K562 (cell line): ENCODE measurements at regions not wholly inside any gene's neighbourhood (a gene's known extent, or its start where the extent isn't known, plus 50 kb on each side); places are given as distances from the start of the nearest gene placed in this dataset.

Source experiments
- ATAC-seq: fragments of 200-7000 bp; cut with Tn5 transposase; 3 replicates; pipeline ENCODE4 v1.9.1; 2020; ENCODE audit warnings: moderate library complexity
- BruUV-seq: library from RNA; stranded (reverse); fragments of 400-500 nt; replicated peaks from 2 replicates; lab custom pipeline; 2021; lab: Mats Ljungman, UMichigan
- CTCF ChIA-PET: fragments of 300-600 bp; formaldehyde crosslinking; extraction: SDS; loops from one replicate; lab custom pipeline; 2021; ENCODE audit warnings: low intra/inter-chr PET ratio; lab: Yijun Ruan, JAX
- POLR2A ChIA-PET: fragments of 300-600, 350-650 bp; sonication (Branson Sonifier 250); formaldehyde crosslinking; extraction: SDS; loops from one replicate; lab custom pipeline; 2021; ENCODE audit warnings: antibody characterized with exemption, inconsistent platforms; lab: Yijun Ruan, JAX
- DNase-seq, 4 experiments: peaks; one replicate each; pipeline versions ENCODE4 v3.0.0 to v3.0.0-alpha.2; 2011 to 2018; ENCODE audit warnings: low spot score in 3 of 4, mixed read lengths in 3 of 4; ENCODE audit errors: extremely low read depth in 1 of 4
- FAIRE-seq: peaks from 2 replicates; lab custom pipeline; 2011; peaks lifted over from hg19 to GRCh38; lab: Jason Lieb, UNC
- H2AFZ ChIP-seq: 2 replicates; pipeline ENCODE4 v1.6.0; 2011; ENCODE audit warnings: low read depth, low read length, control low read depth, inconsistent platforms
- H3K27ac ChIP-seq: fragments of 200-600 bp; 3 replicates; pipeline ENCODE4 v1.8.0; 2011; ENCODE audit warnings: low read depth, mild to moderate bottlenecking, control low read depth, inconsistent platforms, low read length, moderate library complexity, mixed read lengths; ENCODE audit errors: extremely low read depth
- H3K27me3 ChIP-seq, 2 experiments: fragments of 300-600 bp in 1 of 2; 2 replicates in 1 of 2; 3 replicates in 1 of 2; pipeline versions ENCODE4 v1.6.0 to v1.8.0; 2011; ENCODE audit warnings: inconsistent platforms in 2 of 2, low read length in 2 of 2, mild to moderate bottlenecking in 1 of 2, mixed read lengths in 1 of 2, moderate library complexity in 1 of 2; ENCODE audit not compliant: control insufficient read depth in 2 of 2, insufficient read depth in 2 of 2
- H3K36me3 ChIP-seq: fragments of 300-600 bp; 3 replicates; pipeline ENCODE4 v1.8.0; 2011; ENCODE audit warnings: mild to moderate bottlenecking, low read length, inconsistent platforms; ENCODE audit not compliant: control insufficient read depth, insufficient read depth
- H3K4me1 ChIP-seq, 2 experiments: fragments of 200-600 bp in 1 of 2; replicated peaks in 1 of 2; 2 replicates in 1 of 2; 3 replicates in 1 of 2; pipeline versions ENCODE4 v1.5.1 to v1.8.0; 2011; ENCODE audit warnings: inconsistent platforms in 2 of 2, low read length in 2 of 2, mild to moderate bottlenecking in 1 of 2, mixed read lengths in 1 of 2, moderate library complexity in 1 of 2; ENCODE audit not compliant: control insufficient read depth in 2 of 2, insufficient read depth in 2 of 2
- H3K4me2 ChIP-seq: 2 replicates; pipeline ENCODE4 v1.6.1; 2011; ENCODE audit warnings: low read length, control low read depth, inconsistent platforms, mixed read lengths; ENCODE audit not compliant: insufficient read depth
- H3K4me3 ChIP-seq: fragments of 200-600 bp; sonication (generic), shearing (Covaris generic); 2 replicates; pipeline ENCODE4 v1.5.1; 2016; ENCODE audit warnings: control low read depth, inconsistent platforms
- H3K79me2 ChIP-seq: fragments of 200-600 bp; 3 replicates; pipeline ENCODE4 v1.8.0; 2011; ENCODE audit warnings: low read length, inconsistent platforms; ENCODE audit not compliant: control insufficient read depth, insufficient read depth
- H3K9ac ChIP-seq, 2 experiments: 2 replicates each; pipeline versions ENCODE4 v1.6.0 to v1.6.1; 2011; ENCODE audit warnings: low read depth in 2 of 2, low read length in 2 of 2, control low read depth in 1 of 2, inconsistent platforms in 1 of 2, mild to moderate bottlenecking in 1 of 2, mixed read lengths in 1 of 2; ENCODE audit not compliant: insufficient read depth in 1 of 2
- H3K9me1 ChIP-seq: one replicate; pipeline ENCODE4 v1.6.0; 2011; ENCODE audit warnings: inconsistent platforms, mild to moderate bottlenecking, low read length, moderate library complexity; ENCODE audit not compliant: control insufficient read depth, insufficient read depth
- H3K9me3 ChIP-seq: replicated peaks from 2 replicates; pipeline ENCODE4 v1.5.1; 2011; ENCODE audit warnings: low read depth, low read length, inconsistent platforms; ENCODE audit not compliant: control insufficient read depth, insufficient read depth
- H4K20me1 ChIP-seq: replicated peaks from 2 replicates; pipeline ENCODE4 v1.6.1; 2011; ENCODE audit warnings: low read length, inconsistent platforms, mixed read lengths; ENCODE audit not compliant: control insufficient read depth, insufficient read depth
- ARID1B ChIP-seq: fragments of 450-650 bp; IDR thresholded peaks from 2 replicates; pipeline ENCODE4 v1.6.1; 2016; ENCODE audit warnings: antibody characterized with exemption, mild to moderate bottlenecking, inconsistent platforms
- NFRKB ChIP-seq: fragments of 450-650 bp; IDR thresholded peaks from 2 replicates; pipeline ENCODE4 v1.6.1; 2016; ENCODE audit warnings: low read depth
- ZNF311 ChIP-seq: fragments of 250-450 bp; sonication (Bioruptor Pico); IDR thresholded peaks from 2 replicates; pipeline ENCODE4 v1.4.0; 2020; ENCODE audit warnings: mild to moderate bottlenecking, moderate library complexity
- WGBS: fragments of 100-300 bp; shearing (Covaris generic); methylation state at CpG from one replicate; pipeline ENCODE4 v1.1.6; 2016; ENCODE audit warnings: low coverage, mixed read lengths; ENCODE audit not compliant: insufficient coverage; ENCODE audit errors: missing lambda C conversion rate; 5-methylcytosine and 5-hydroxymethylcytosine counted together
- in situ Hi-C: fragments of 300-500 bp; cut with MboI; formaldehyde crosslinking; loops from 4 replicates; pipeline ENCODE4 v1.15.0; 2018; ENCODE audit warnings: inconsistent platforms, mixed read lengths
- intact Hi-C: fragments of 100-400 bp; cut with micrococcal nuclease; formaldehyde crosslinking; loops from 2 replicates; pipeline ENCODE4 v1.14.2; 2022
- TF ChIP-seq, protein P1 (sequence below): IDR thresholded peaks from 3 replicates; pipeline ENCODE4 v1.6.1; 2011; ENCODE audit warnings: borderline replicate concordance, mild to moderate bottlenecking; ENCODE audit not compliant: insufficient read length, insufficient read depth
- TF ChIP-seq, protein P2 (sequence below): fragments of 250-450 bp; sonication (Bioruptor Pico); IDR thresholded peaks from 2 replicates; pipeline ENCODE4 v1.9.0; 2021; ENCODE audit warnings: mild to moderate bottlenecking

GRCh38 chr2:104179644-104180043 is 674.3 kb upstream of the POU3F3 start:
- DNase-seq = no peak
- in situ Hi-C loops = no loop called here
- Histone ChIP-seq H3K4me3 (no peak overlapping the region), H3K9me1 (no peaks in the 10 kb centered on the region), H3K4me2 (no peak overlapping the region), H3K27me3 (no peaks in the 10 kb centered on the region), H4K20me1 (no peaks in the 10 kb centered on the region), H3K9ac (no peak overlapping the region), H3K27ac (no peak overlapping the region), H2AFZ (no peak overlapping the region)
- POLR2A ChIA-PET = no interaction called here
- ATAC-seq = no peak
- no peak for FAIRE-seq
- BruUV-seq = no TSS peak
- intact Hi-C loops = no loop called here
- 5% methylated on average over 1 of the region's 1 CpG for WGBS
- TF ChIP-seq ZNF311 (CRISPR knock-in tag) = no peak
- no peak for TF ChIP-seq ARID1B
- TF ChIP-seq NFRKB = no peak
- TF ChIP-seq, protein P1, sequence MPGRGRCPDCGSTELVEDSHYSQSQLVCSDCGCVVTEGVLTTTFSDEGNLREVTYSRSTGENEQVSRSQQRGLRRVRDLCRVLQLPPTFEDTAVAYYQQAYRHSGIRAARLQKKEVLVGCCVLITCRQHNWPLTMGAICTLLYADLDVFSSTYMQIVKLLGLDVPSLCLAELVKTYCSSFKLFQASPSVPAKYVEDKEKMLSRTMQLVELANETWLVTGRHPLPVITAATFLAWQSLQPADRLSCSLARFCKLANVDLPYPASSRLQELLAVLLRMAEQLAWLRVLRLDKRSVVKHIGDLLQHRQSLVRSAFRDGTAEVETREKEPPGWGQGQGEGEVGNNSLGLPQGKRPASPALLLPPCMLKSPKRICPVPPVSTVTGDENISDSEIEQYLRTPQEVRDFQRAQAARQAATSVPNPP = no peak
- TF ChIP-seq, protein P2, sequence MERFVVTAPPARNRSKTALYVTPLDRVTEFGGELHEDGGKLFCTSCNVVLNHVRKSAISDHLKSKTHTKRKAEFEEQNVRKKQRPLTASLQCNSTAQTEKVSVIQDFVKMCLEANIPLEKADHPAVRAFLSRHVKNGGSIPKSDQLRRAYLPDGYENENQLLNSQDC (CRISPR knock-in tag) = no peak
- TF ChIP-seq, all 486 proteins: peak for 0
- Histone ChIP-seq H3K9me3 (no peaks in the 10 kb centered on the region), H3K36me3 (no peaks in the 10 kb centered on the region), H3K79me2 (no peaks in the 10 kb centered on the region), H3K4me1 (no peaks in the 10 kb centered on the region)
- CTCF ChIA-PET = no interaction called here
